MCF 10A (cell line): ENCODE measurements at regions not wholly inside any gene's neighbourhood (a gene's known extent, or its start where the extent isn't known, plus 50 kb on each side); places are given as distances from the start of the nearest gene placed in this dataset.

Source experiments
- BruUV-seq: library from RNA; stranded (reverse); fragments of 400-500 nt; replicated peaks from 2 replicates; lab custom pipeline; 2021; lab: Mats Ljungman, UMichigan
- CTCF ChIA-PET: fragments of 300-600 bp; sonication (Branson Sonifier 250); formaldehyde crosslinking; extraction: SDS; loops from one replicate; lab custom pipeline; 2021; ENCODE audit warnings: antibody characterized with exemption, inconsistent platforms; lab: Yijun Ruan, JAX
- POLR2A ChIA-PET: fragments of 300-600, 350-650 bp; sonication (Branson Sonifier 250); formaldehyde crosslinking; extraction: SDS; loops from one replicate; lab custom pipeline; 2020; ENCODE audit warnings: antibody characterized with exemption, inconsistent platforms; lab: Yijun Ruan, JAX
- DNase-seq: peaks from one replicate; pipeline ENCODE4 v3.0.0-alpha.2; 2018; ENCODE audit not compliant: unreplicated experiment
- H3K27ac Mint-ChIP-seq: one replicate; pipeline ENCODE4 v1.8.0; 2022; ENCODE audit warnings: mild to moderate bottlenecking, low read depth, mixed read lengths; ENCODE audit not compliant: unreplicated experiment
- H3K27me3 Mint-ChIP-seq: one replicate; pipeline ENCODE4 v1.8.0; 2022; ENCODE audit warnings: mixed read lengths; ENCODE audit not compliant: insufficient read depth, unreplicated experiment
- H3K36me3 Mint-ChIP-seq: one replicate; pipeline ENCODE4 v1.8.0; 2022; ENCODE audit warnings: mild to moderate bottlenecking, moderate library complexity, mixed read lengths; ENCODE audit not compliant: insufficient read depth, unreplicated experiment
- H3K4me1 Mint-ChIP-seq: one replicate; pipeline ENCODE4 v1.8.0; 2022; ENCODE audit warnings: mixed read lengths; ENCODE audit not compliant: insufficient read depth, unreplicated experiment
- H3K4me3 Mint-ChIP-seq: one replicate; pipeline ENCODE4 v1.8.0; 2022; ENCODE audit warnings: mild to moderate bottlenecking, moderate library complexity, mixed read lengths; ENCODE audit not compliant: unreplicated experiment
- H3K9me3 Mint-ChIP-seq: one replicate; pipeline ENCODE4 v1.8.0; 2022; ENCODE audit warnings: mixed read lengths; ENCODE audit not compliant: unreplicated experiment
- CTCF ChIP-seq: fragments of 200-600 bp; IDR thresholded peaks from one replicate; pipeline ENCODE4 v1.8.0; 2022; ENCODE audit warnings: antibody characterized with exemption, mild to moderate bottlenecking; ENCODE audit not compliant: unreplicated experiment
- intact Hi-C: fragments of 100-400 bp; cut with micrococcal nuclease; formaldehyde crosslinking; loops from 2 replicates; pipeline ENCODE4 v1.14.1; 2022

GRCh38 chr10:56279270-56279669 is 81.8 kb downstream of the ZWINT start:
- no peaks in the 10 kb centered on the region for H3K36me3 Mint-ChIP-seq
- POLR2A ChIA-PET, result no interaction called here
- BruUV-seq, result no TSS peak
- no peak for TF ChIP-seq CTCF
- no peak overlapping the region for H3K4me3 Mint-ChIP-seq
- no peaks in the 10 kb centered on the region for H3K4me1 Mint-ChIP-seq
- CTCF ChIA-PET, result no interaction called here
- H3K9me3 Mint-ChIP-seq, result no peaks in the 10 kb centered on the region
- no peak overlapping the region for H3K27ac Mint-ChIP-seq
- H3K27me3 Mint-ChIP-seq, result peaks cover 25% of the 10 kb centered on the region
- DNase-seq, result no peak
- intact Hi-C loops, result no loop called here

- Mint-ChIP-seq H3K4me1 (no peaks in the 10 kb centered on the region), H3K9me3 (no peaks in the 10 kb centered on the region), H3K36me3 (no peaks in the 10 kb centered on the region), H3K27me3 (peaks cover 2% of the 10 kb centered on the region), H3K27ac (no peak overlapping the region), H3K4me3 (no peak overlapping the region)
- peak; percentile 1 for DNase-seq
- no peak for TF ChIP-seq CTCF
- intact Hi-C loops, result no loop called here
- ChIA-PET CTCF (interaction anchor here (0.5 kb wide), 1 partner anchor 1909 kb away, joined by 3 read pairs; no protein-coding TSS in a partner anchor), POLR2A (no interaction called here)
- BruUV-seq, result no TSS peak
These were observed 91.9 kb downstream of the ZWINT start for GRCh38 chr10:56269181-56269580.

GRCh38 chr10:56266120-56266519 is 94.9 kb downstream of the ZWINT start:
- Mint-ChIP-seq H3K27ac (no peak overlapping the region), H3K27me3 (no peaks in the 10 kb centered on the region), H3K4me1 (no peaks in the 10 kb centered on the region), H3K4me3 (no peak overlapping the region), H3K9me3 (no peaks in the 10 kb centered on the region), H3K36me3 (no peaks in the 10 kb centered on the region)
- intact Hi-C loops, result no loop called here
- DNase-seq, result no peak
- no TSS peak for BruUV-seq
- TF ChIP-seq CTCF, result no peak
- ChIA-PET POLR2A (no interaction called here), CTCF (no interaction called here)

- no peaks in the 10 kb centered on the region for H3K9me3 Mint-ChIP-seq
- H3K27me3 Mint-ChIP-seq, result no peaks in the 10 kb centered on the region
- no peaks in the 10 kb centered on the region for H3K4me1 Mint-ChIP-seq
- no TSS peak for BruUV-seq
- CTCF ChIA-PET, result no interaction called here
- DNase-seq, result no peak
- TF ChIP-seq CTCF, result no peak
- POLR2A ChIA-PET, result interaction anchor here (0.6 kb wide), 1 partner anchor 217 kb away, joined by 3 read pairs; no protein-coding TSS in a partner anchor
- no peaks in the 10 kb centered on the region for H3K36me3 Mint-ChIP-seq
- no peak overlapping the region for H3K4me3 Mint-ChIP-seq
- intact Hi-C loops, result no loop called here
- H3K27ac Mint-ChIP-seq, result no peak overlapping the region
These were observed 102.1 kb downstream of the ZWINT start for GRCh38 chr10:56258991-56259390.
